ENCODE measurements at regions not wholly inside any gene's neighbourhood (a gene's known extent, or its start where the extent isn't known, plus 50 kb on each side); places are given as distances from the start of the nearest gene placed in this dataset.
"Not testable (repeated sequence)": the region's sequence is repeated elsewhere in the genome, so short reads cannot be mapped to it uniquely, and the experiment has no call there.

DNA sequence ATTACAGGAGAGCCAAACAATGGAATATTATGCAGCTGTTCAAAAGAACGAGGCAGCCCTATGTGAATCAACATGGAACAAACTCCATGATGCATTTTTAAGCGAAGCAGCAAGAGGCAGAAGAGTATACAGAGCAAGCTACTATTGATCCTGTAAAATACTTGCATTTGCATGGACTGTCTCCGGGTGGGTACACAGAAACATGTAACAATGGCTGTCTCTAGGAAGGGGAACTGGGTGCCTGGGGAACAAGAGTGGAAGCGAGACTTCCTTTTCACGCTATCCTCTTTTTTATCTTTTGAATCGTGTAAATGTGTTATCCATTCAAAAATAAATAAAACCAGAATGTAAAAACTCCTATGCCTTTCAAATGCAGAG is 93.3 kb upstream of the SIRPA start:
- Mint-ChIP-seq H3K36me3 (no peaks in the 10 kb centered on the region), H3K27ac (no peak overlapping the region), H3K4me1 (ENCODE audit: low read depth in 2 of 2) (no peaks in the 10 kb centered on the region), H3K9me3 (no peaks in the 10 kb centered on the region), H3K4me3 (no peak overlapping the region), H3K27me3 (peaks cover 44 to 46% of the 10 kb centered on the region in 2 donors)
- DNase-seq (ENCODE audit: low spot score): no peak
- ATAC-seq: no peak

- H3K27me3 Mint-ChIP-seq: peaks cover 44 to 46% of the 10 kb centered on the region in 2 donors
- DNase-seq (ENCODE audit: low spot score): no peak
- no peak overlapping the region for H3K27ac Mint-ChIP-seq
- ATAC-seq: no peak
- no peaks in the 10 kb centered on the region for H3K4me1 Mint-ChIP-seq (ENCODE audit: low read depth in 2 of 2)
- no peaks in the 10 kb centered on the region for H3K36me3 Mint-ChIP-seq
- no peak overlapping the region for H3K4me3 Mint-ChIP-seq
- no peaks in the 10 kb centered on the region for H3K9me3 Mint-ChIP-seq
Observed at GRCh38 chr20:1801225-1801928, 93.8 kb upstream of the SIRPA start.

- Mint-ChIP-seq H3K27ac (no peak overlapping the region), H3K27me3 (peaks cover 46 to 47% of the 10 kb centered on the region in 2 donors), H3K4me1 (ENCODE audit: low read depth in 2 of 2) (no peaks in the 10 kb centered on the region), H3K9me3 (no peaks in the 10 kb centered on the region), H3K4me3 (no peak overlapping the region), H3K36me3 (no peaks in the 10 kb centered on the region)
- ATAC-seq (no peak), DNase-seq (ENCODE audit: low spot score) (no peak)
Observed at GRCh38 chr20:1800777-1801176, 94.4 kb upstream of the SIRPA start.

GRCh38 chr20:1800180-1800579 is 95.0 kb upstream of the SIRPA start:
- Mint-ChIP-seq H3K4me1 (ENCODE audit: low read depth in 2 of 2) (no peaks in the 10 kb centered on the region), H3K9me3 (no peaks in the 10 kb centered on the region), H3K4me3 (no peak overlapping the region), H3K27me3 (peaks cover 43 to 53% of the 10 kb centered on the region in 2 donors), H3K27ac (no peak overlapping the region), H3K36me3 (no peaks in the 10 kb centered on the region)
- DNase-seq (ENCODE audit: low spot score): no peak
- ATAC-seq: no peak

- not testable (repeated sequence) for H3K9me3 Mint-ChIP-seq; DNase-seq (ENCODE audit: low spot score); H3K36me3 Mint-ChIP-seq; H3K4me3 Mint-ChIP-seq; H3K4me1 Mint-ChIP-seq (ENCODE audit: low read depth in 2 of 2); ATAC-seq; H3K27ac Mint-ChIP-seq
- H3K27me3 Mint-ChIP-seq: peaks cover 39 to 56% of the 10 kb centered on the region in 2 donors
Observed at GRCh38 chr20:1799746-1800145, 95.5 kb upstream of the SIRPA start.

DNA sequence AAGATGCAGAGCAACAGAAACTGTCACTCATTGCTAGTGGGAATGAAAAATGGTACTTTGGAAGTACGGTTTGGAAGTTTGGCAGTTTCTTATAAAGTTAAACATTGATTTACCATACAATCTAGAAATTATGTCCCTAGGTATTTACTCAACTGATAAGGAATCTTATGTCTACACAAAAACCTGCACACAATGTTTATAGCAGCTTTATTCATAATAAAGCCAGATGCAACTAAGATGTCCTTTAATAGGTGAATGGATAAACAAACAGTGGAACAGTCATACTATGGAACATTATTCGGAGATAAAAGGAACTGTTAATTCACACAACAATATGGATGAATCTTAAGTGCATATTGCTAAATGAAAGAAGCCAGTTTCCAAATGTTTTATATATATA is 96.2 kb upstream of the SIRPA start:
- no peaks in the 10 kb centered on the region for H3K36me3 Mint-ChIP-seq
- ATAC-seq (no peak), DNase-seq (ENCODE audit: low spot score) (no peak)
- H3K9me3 Mint-ChIP-seq: no peaks in the 10 kb centered on the region
- no peaks in the 10 kb centered on the region for H3K4me1 Mint-ChIP-seq (ENCODE audit: low read depth in 2 of 2)
- no peak overlapping the region for H3K27ac Mint-ChIP-seq
- peaks cover 34 to 49% of the 10 kb centered on the region in 2 donors for H3K27me3 Mint-ChIP-seq
- no peak overlapping the region for H3K4me3 Mint-ChIP-seq

DNA sequence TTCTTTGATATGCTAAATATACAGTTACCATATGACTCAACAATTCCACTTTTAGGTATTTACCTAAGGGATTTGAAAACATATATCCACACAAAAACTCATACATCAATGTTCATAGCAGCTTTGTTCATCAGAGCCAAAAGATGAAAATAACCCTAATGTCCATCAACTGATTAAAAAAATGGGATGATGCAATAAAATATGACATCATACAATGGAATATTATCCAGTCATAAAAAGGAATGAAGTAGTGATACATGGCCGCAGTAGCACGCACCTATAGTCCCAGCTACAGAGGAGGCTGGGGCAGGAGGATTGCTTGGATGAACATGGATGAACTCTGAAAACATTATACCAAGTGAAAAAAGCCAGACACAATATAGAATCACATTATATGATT is 101.4 kb upstream of the SIRPA start:
- Mint-ChIP-seq H3K4me1 (ENCODE audit: low read depth in 2 of 2) (no peaks in the 10 kb centered on the region), H3K9me3 (no peaks in the 10 kb centered on the region), H3K27ac (no peak overlapping the region), H3K36me3 (no peaks in the 10 kb centered on the region), H3K27me3 (peaks cover 22 to 37% of the 10 kb centered on the region in 2 donors), H3K4me3 (no peak overlapping the region)
- ATAC-seq (no peak), DNase-seq (ENCODE audit: low spot score) (no peak)

GRCh38 chr20:1792274-1792673 is 102.9 kb upstream of the SIRPA start:
- Mint-ChIP-seq H3K9me3 (no peaks in the 10 kb centered on the region), H3K4me1 (ENCODE audit: low read depth in 2 of 2) (no peaks in the 10 kb centered on the region), H3K36me3 (no peaks in the 10 kb centered on the region), H3K4me3 (no peak overlapping the region), H3K27ac (no peak overlapping the region), H3K27me3 (peaks cover 23 to 51% of the 10 kb centered on the region in 2 donors)
- DNase-seq (ENCODE audit: low spot score) (no peak), ATAC-seq (no peak)

DNA sequence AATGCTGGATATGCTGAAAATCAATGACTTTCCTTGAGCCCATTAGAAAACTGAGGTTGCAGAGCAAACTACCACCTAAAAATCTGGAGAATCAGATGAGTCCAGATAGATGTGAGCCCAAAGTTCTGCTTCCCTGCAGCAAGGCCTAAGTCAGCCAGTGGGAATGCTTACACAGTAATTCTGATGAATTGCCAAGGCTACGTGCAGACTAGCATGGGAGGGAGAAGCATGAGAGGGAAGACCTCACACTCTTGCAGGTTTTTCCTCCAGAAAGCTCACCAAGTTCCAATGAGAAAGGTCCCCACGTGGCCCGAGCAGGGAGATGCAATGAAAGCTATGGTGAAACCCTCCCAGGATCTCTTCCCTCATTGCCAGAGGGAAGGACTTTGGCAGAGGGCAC is 104.8 kb upstream of the SIRPA start:
- no peak overlapping the region for H3K4me3 Mint-ChIP-seq
- H3K27ac Mint-ChIP-seq: no peak overlapping the region
- H3K9me3 Mint-ChIP-seq: no peaks in the 10 kb centered on the region
- ATAC-seq (no peak), DNase-seq (ENCODE audit: low spot score) (no peak)
- no peaks in the 10 kb centered on the region for H3K4me1 Mint-ChIP-seq (ENCODE audit: low read depth in 2 of 2)
- H3K36me3 Mint-ChIP-seq: no peaks in the 10 kb centered on the region
- H3K27me3 Mint-ChIP-seq: peaks cover 37 to 62% of the 10 kb centered on the region in 2 donors

DNA sequence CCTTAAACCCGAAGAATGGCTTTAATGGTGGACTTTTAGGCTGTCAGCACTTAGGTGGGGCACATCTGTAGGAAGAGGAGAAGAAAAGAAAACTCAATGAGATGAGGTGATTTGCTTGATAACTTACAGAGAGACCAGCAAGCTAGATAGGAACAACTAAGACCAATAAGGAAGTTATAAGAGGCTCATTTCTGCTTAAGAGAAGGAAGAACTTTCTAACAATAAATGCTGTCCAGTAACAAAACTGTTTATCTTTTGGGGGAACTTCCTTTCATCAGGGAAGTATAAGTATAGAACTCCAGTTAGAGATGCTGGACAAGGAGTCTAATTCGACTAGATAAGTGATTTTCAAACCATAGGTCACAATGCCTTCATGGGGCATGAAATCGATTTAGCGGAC is 107.2 kb upstream of the SIRPA start:
- no peak overlapping the region for H3K4me3 Mint-ChIP-seq
- H3K27ac Mint-ChIP-seq: no peak overlapping the region
- DNase-seq (ENCODE audit: low spot score) (no peak), ATAC-seq (no peak)
- H3K27me3 Mint-ChIP-seq: peaks cover 35 to 65% of the 10 kb centered on the region in 2 donors
- no peaks in the 10 kb centered on the region for H3K4me1 Mint-ChIP-seq (ENCODE audit: low read depth in 2 of 2)
- H3K9me3 Mint-ChIP-seq: no peaks in the 10 kb centered on the region
- H3K36me3 Mint-ChIP-seq: no peaks in the 10 kb centered on the region

GRCh38 chr20:1786486-1786885 is 108.7 kb upstream of the SIRPA start:
- Mint-ChIP-seq H3K4me1 (ENCODE audit: low read depth in 2 of 2) (no peaks in the 10 kb centered on the region), H3K36me3 (no peaks in the 10 kb centered on the region), H3K4me3 (no peak overlapping the region), H3K27ac (no peak overlapping the region), H3K9me3 (no peaks in the 10 kb centered on the region), H3K27me3 (peaks cover 33 to 53% of the 10 kb centered on the region in 2 donors)
- DNase-seq (ENCODE audit: low spot score) (no peak), ATAC-seq (no peak)

- H3K4me3 Mint-ChIP-seq: no peak overlapping the region
- DNase-seq (ENCODE audit: low spot score) (no peak), ATAC-seq (no peak)
- no peaks in the 10 kb centered on the region for H3K36me3 Mint-ChIP-seq
- H3K27ac Mint-ChIP-seq: no peak overlapping the region
- H3K4me1 Mint-ChIP-seq (ENCODE audit: low read depth in 2 of 2): no peaks in the 10 kb centered on the region
- no peaks in the 10 kb centered on the region for H3K9me3 Mint-ChIP-seq
- peaks cover 35 to 58% of the 10 kb centered on the region in 2 donors for H3K27me3 Mint-ChIP-seq
Observed at GRCh38 chr20:1784586-1784985, 110.6 kb upstream of the SIRPA start.

DNA sequence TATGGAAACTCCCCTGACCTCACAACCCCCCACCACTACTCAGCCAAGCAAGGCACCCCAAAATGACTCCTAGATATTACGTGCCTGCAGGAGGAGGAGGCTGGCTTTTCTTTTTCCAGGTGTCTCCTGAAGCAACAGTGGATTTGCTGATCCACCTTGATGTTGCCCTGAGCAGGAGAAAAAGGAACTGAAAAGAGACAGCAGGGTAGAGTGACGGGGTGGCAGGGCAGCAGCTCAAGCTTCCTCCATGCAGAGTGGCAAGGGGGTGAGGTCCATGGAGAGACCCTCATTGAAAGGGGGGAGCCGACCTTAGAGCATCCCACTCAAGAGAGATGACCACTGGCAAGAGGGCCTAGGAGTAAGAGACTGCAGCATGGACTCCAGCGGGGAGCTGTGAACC is 112.0 kb upstream of the SIRPA start:
- no peaks in the 10 kb centered on the region for H3K36me3 Mint-ChIP-seq

GRCh38 chr20:1782181-1782580 is 113.0 kb upstream of the SIRPA start:
- H3K27me3 Mint-ChIP-seq: peaks cover 27 to 44% of the 10 kb centered on the region in 2 donors
- no peaks in the 10 kb centered on the region for H3K36me3 Mint-ChIP-seq
- H3K9me3 Mint-ChIP-seq: no peaks in the 10 kb centered on the region
- ATAC-seq (no peak), DNase-seq (ENCODE audit: low spot score) (no peak)
- no peak overlapping the region for H3K4me3 Mint-ChIP-seq
- no peak overlapping the region for H3K27ac Mint-ChIP-seq
- peaks cover 3 to 4% of the 10 kb centered on the region in 2 donors for H3K4me1 Mint-ChIP-seq (ENCODE audit: low read depth in 2 of 2)

More for the DNA sequence above, 112.0 kb upstream of the SIRPA start:
- H3K9me3 Mint-ChIP-seq: no peaks in the 10 kb centered on the region
- H3K4me3 Mint-ChIP-seq: no peak overlapping the region
- H3K4me1 Mint-ChIP-seq (ENCODE audit: low read depth in 2 of 2): no peaks in the 10 kb centered on the region
- peaks cover 33 to 50% of the 10 kb centered on the region in 2 donors for H3K27me3 Mint-ChIP-seq
- no peak for DNase-seq (ENCODE audit: low spot score)
- no peak for ATAC-seq
- no peak overlapping the region for H3K27ac Mint-ChIP-seq

DNA sequence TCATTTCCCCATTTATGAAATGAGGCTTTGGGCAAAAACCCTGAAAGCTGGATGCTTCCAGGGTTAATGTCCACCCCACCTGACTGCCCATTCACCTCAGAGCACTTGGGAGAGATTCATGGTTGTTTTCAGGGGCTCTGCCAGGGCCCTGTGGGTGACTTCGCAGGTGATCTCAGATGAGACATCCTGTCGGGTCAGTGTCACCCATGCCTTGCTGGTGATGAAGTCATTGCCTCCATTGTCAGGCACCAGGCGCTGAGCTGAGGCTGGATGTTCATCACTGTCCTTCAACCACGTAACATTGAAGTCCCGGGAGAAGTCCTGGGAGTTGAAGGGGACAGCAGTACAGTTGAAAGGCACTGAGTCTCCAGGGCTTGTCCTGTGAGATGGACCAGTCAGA is 115.6 kb upstream of the SIRPA start:
- Mint-ChIP-seq H3K4me1 (ENCODE audit: low read depth in 2 of 2) (peaks cover 14 to 17% of the 10 kb centered on the region in 2 donors), H3K27me3 (peaks cover 12 to 25% of the 10 kb centered on the region in 2 donors), H3K4me3 (no peak overlapping the region), H3K9me3 (no peaks in the 10 kb centered on the region), H3K27ac (no peak overlapping the region), H3K36me3 (no peaks in the 10 kb centered on the region)
- DNase-seq (ENCODE audit: low spot score): no peak
- ATAC-seq: no peak

All from natural killer cell treated with Interleukin-12 subunit alpha and Interleukin-12 subunit beta and Interleukin-15 and Interleukin-18, amount 100 ng/mL, for 72 hours (primary cell).